ENCODE measurements at regions not wholly inside any gene's neighbourhood (a gene's known extent, or its start where the extent isn't known, plus 50 kb on each side); places are given as distances from the start of the nearest gene placed in this dataset.

DNA sequence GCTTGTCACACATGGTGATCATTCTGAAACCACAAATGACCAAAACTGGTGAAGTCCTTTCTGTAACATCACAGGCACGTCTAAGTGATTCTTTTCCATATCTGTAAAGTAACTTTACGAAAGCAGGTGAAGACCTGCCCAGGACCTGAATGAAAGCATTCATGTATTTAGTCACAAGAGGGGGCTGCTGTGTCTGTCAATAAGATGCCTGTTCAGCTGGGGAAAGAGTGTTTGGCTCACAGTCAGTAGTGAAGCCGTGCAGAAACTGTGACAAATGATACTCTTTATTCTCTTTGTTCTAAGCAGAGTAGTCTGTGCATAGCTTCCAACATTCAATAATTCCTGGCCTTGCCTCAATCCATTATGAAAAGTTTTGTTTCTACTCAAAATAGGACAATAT, 373.5 kb upstream of the OR4E1 start (continued):
- TF ChIP-seq FOXK1 (CRISPR knock-in tag; IDR thresholded peaks at IDR 0.05; ENCODE audit: borderline replicate concordance, low read depth) (peak; percentile 57; the same call in 1 of the 2 replicates), AKAP8 (CRISPR knock-in tag; IDR thresholded peaks at IDR 0.05) (no peak), ZNF790 (CRISPR knock-in tag; IDR thresholded peaks at IDR 0.05; ENCODE audit: borderline replicate concordance) (no peak), ZNF256 (CRISPR knock-in tag; conservative IDR thresholded peaks at IDR 0.05) (no peak), ZFAT (CRISPR knock-in tag; conservative IDR thresholded peaks at IDR 0.05) (no peak), ZNF468 (CRISPR knock-in tag; IDR thresholded peaks at IDR 0.05) (no peak), ZNF737 (CRISPR knock-in tag; IDR thresholded peaks at IDR 0.05; ENCODE audit: borderline replicate concordance) (no peak), ZNF12 (CRISPR knock-in tag; IDR thresholded peaks at IDR 0.05) (0 out of 2 replicates have a peak, but pooled peaks have one; percentile 22), ZNF839 (CRISPR knock-in tag; IDR thresholded peaks at IDR 0.05; ENCODE audit: borderline replicate concordance) (no peak), HMG20A (CRISPR knock-in tag; IDR thresholded peaks at IDR 0.05; ENCODE audit: borderline replicate concordance) (no peak), ZNF747 (CRISPR knock-in tag; IDR thresholded peaks at IDR 0.05; ENCODE audit: borderline replicate concordance) (no peak), NR1H2 (CRISPR knock-in tag; IDR thresholded peaks at IDR 0.05; ENCODE audit: borderline replicate concordance, low read depth) (no peak), MLLT10 (CRISPR knock-in tag; IDR thresholded peaks at IDR 0.05) (no peak), HIVEP1 (CRISPR knock-in tag; IDR thresholded peaks at IDR 0.05) (no peak), MTA3 (CRISPR knock-in tag; IDR thresholded peaks at IDR 0.05) (no peak)
- TF ChIP-seq, protein P1, sequence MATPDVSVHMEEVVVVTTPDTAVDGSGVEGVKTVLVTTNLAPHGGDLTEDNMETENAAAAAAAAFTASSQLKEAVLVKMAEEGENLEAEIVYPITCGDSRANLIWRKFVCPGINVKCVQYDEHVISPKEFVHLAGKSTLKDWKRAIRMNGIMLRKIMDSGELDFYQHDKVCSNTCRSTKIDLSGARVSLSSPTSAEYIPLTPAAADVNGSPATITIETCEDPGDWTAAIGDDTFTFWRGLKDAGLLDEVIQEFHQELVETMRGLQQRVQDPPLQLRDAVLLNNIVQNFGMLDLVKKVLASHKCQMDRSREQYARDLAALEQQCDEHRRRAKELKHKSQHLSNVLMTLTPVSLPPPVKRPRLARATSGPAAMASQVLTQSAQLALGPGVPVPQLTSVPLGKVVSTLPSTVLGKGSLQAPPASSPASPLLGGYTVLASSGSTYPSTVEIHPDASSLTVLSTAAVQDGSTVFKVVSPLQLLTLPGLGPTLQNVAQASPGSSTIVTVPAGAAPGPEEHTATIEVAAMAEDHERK (CRISPR knock-in tag; IDR thresholded peaks at IDR 0.05; ENCODE audit: low read depth), result no peak
- TF ChIP-seq, protein P2, sequence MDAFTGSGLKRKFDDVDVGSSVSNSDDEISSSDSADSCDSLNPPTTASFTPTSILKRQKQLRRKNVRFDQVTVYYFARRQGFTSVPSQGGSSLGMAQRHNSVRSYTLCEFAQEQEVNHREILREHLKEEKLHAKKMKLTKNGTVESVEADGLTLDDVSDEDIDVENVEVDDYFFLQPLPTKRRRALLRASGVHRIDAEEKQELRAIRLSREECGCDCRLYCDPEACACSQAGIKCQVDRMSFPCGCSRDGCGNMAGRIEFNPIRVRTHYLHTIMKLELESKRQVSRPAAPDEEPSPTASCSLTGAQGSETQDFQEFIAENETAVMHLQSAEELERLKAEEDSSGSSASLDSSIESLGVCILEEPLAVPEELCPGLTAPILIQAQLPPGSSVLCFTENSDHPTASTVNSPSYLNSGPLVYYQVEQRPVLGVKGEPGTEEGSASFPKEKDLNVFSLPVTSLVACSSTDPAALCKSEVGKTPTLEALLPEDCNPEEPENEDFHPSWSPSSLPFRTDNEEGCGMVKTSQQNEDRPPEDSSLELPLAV (CRISPR knock-in tag; conservative IDR thresholded peaks at IDR 0.05; ENCODE audit: low read depth), result no peak
- TF ChIP-seq, protein P3, sequence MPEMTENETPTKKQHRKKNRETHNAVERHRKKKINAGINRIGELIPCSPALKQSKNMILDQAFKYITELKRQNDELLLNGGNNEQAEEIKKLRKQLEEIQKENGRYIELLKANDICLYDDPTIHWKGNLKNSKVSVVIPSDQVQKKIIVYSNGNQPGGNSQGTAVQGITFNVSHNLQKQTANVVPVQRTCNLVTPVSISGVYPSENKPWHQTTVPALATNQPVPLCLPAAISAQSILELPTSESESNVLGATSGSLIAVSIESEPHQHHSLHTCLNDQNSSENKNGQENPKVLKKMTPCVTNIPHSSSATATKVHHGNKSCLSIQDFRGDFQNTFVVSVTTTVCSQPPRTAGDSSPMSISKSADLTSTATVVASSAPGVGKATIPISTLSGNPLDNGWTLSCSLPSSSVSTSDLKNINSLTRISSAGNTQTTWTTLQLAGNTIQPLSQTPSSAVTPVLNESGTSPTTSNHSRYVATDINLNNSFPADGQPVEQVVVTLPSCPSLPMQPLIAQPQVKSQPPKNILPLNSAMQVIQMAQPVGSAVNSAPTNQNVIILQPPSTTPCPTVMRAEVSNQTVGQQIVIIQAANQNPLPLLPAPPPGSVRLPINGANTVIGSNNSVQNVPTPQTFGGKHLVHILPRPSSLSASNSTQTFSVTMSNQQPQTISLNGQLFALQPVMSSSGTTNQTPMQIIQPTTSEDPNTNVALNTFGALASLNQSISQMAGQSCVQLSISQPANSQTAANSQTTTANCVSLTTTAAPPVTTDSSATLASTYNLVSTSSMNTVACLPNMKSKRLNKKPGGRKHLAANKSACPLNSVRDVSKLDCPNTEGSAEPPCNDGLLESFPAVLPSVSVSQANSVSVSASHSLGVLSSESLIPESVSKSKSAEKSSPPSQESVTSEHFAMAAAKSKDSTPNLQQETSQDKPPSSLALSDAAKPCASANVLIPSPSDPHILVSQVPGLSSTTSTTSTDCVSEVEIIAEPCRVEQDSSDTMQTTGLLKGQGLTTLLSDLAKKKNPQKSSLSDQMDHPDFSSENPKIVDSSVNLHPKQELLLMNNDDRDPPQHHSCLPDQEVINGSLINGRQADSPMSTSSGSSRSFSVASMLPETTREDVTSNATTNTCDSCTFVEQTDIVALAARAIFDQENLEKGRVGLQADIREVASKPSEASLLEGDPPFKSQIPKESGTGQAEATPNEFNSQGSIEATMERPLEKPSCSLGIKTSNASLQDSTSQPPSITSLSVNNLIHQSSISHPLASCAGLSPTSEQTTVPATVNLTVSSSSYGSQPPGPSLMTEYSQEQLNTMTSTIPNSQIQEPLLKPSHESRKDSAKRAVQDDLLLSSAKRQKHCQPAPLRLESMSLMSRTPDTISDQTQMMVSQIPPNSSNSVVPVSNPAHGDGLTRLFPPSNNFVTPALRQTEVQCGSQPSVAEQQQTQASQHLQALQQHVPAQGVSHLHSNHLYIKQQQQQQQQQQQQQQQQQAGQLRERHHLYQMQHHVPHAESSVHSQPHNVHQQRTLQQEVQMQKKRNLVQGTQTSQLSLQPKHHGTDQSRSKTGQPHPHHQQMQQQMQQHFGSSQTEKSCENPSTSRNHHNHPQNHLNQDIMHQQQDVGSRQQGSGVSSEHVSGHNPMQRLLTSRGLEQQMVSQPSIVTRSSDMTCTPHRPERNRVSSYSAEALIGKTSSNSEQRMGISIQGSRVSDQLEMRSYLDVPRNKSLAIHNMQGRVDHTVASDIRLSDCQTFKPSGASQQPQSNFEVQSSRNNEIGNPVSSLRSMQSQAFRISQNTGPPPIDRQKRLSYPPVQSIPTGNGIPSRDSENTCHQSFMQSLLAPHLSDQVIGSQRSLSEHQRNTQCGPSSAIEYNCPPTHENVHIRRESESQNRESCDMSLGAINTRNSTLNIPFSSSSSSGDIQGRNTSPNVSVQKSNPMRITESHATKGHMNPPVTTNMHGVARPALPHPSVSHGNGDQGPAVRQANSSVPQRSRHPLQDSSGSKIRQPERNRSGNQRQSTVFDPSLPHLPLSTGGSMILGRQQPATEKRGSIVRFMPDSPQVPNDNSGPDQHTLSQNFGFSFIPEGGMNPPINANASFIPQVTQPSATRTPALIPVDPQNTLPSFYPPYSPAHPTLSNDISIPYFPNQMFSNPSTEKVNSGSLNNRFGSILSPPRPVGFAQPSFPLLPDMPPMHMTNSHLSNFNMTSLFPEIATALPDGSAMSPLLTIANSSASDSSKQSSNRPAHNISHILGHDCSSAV (CRISPR knock-in tag; IDR thresholded peaks at IDR 0.05; ENCODE audit: borderline replicate concordance), result no peak
- TF ChIP-seq, protein P4, sequence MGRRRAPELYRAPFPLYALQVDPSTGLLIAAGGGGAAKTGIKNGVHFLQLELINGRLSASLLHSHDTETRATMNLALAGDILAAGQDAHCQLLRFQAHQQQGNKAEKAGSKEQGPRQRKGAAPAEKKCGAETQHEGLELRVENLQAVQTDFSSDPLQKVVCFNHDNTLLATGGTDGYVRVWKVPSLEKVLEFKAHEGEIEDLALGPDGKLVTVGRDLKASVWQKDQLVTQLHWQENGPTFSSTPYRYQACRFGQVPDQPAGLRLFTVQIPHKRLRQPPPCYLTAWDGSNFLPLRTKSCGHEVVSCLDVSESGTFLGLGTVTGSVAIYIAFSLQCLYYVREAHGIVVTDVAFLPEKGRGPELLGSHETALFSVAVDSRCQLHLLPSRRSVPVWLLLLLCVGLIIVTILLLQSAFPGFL (CRISPR knock-in tag; IDR thresholded peaks at IDR 0.05), result no peak

Measured in HepG2 (cell line).